ENCODE measurements at regions not wholly inside any gene's neighbourhood (a gene's known extent, or its start where the extent isn't known, plus 50 kb on each side); places are given as distances from the start of the nearest gene placed in this dataset.

DNA sequence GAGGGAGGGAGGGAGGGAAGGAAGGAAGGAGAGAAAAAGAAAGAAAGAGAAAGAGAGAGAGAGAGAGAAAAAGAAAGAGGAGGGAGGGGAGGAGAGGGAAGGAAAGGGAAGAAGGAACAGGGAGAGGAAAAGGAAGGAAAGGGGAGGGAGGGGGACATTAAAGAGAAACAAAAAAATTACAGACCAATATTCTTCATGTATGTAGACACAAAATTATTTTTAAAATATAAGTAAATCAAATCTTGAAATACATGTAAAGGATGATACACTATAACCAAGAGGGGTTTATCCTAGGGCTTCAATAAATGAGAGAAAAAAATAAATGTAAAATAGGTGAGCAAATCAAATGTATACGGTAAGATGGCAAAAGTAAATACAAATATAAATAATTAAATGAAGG lies 71.2 kb upstream of the TMEM244 start:
- H3K9me3 Mint-ChIP-seq, result no peaks in the 10 kb centered on the region

DNA sequence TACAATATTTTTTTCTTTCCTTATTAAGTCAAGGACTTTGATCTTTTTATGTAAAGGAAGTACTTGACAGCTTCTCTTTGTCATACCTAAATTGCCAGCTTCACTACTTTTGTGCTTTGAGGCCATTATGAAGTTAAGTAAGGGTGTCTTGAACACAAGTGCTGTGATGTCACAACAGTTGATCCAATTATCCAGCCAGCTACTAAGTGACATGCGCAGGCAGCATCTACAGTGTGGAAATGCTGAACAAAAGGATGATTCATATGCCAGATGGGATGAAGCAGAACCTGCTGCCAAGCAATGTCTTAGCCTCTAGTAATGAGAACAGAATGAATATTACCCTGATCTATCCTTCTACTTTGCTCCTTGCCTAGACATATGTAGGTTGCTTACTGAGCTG lies 68.3 kb upstream of the TMEM244 start:
- no peaks in the 10 kb centered on the region for H3K4me1 Mint-ChIP-seq
- no peaks in the 10 kb centered on the region for H3K9me3 Mint-ChIP-seq
- H3K36me3 Mint-ChIP-seq, result no peaks in the 10 kb centered on the region
- H3K27me3 Mint-ChIP-seq, result peaks cover 1% of the 10 kb centered on the region
- no peak overlapping the region for H3K4me3 Mint-ChIP-seq
- no peak overlapping the region for H3K27ac Mint-ChIP-seq

More for the DNA sequence above, 71.2 kb upstream of the TMEM244 start:
- Mint-ChIP-seq H3K4me1 (no peaks in the 10 kb centered on the region), H3K27ac (no peak overlapping the region), H3K4me3 (no peak overlapping the region), H3K36me3 (no peaks in the 10 kb centered on the region), H3K27me3 (peaks cover 3% of the 10 kb centered on the region)

DNA sequence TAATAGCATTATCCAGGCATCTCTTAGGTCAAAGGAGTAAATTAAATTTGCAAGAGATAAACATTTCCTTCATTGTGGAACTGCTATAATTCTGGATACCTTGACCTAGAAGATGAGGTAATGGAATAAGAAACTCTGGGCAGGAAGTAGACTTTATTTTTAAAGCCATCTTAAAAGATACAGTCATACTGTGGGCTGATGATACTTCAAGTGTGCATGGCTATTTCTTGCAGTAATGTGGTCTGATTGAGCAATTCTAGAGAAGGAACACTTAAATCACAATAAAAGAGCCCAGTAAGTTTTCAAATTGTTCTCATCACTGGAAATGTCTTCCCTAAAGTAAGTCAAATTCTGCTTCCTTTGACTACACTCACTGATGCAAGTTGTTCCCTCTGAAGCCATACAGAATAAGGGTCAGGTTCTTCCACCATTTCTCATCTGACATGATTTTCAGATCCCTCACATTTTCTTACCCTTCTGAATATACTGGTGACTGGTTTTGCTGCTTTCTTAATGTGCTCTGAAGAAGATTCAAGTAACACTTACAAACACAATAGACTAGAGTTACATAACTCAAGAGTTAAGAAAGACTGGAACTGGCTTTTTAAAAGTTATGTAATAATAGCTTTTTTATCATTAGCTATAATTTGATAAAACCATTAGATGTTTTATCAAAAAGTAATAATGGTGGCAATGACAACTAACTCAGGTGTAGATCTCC lies 62.6 kb upstream of the TMEM244 start:
- H3K4me1 Mint-ChIP-seq, result no peaks in the 10 kb centered on the region
- no peaks in the 10 kb centered on the region for H3K36me3 Mint-ChIP-seq
- no peak overlapping the region for H3K4me3 Mint-ChIP-seq
- no peak overlapping the region for H3K27ac Mint-ChIP-seq
- no peaks in the 10 kb centered on the region for H3K27me3 Mint-ChIP-seq
- H3K9me3 Mint-ChIP-seq, result no peaks in the 10 kb centered on the region

DNA sequence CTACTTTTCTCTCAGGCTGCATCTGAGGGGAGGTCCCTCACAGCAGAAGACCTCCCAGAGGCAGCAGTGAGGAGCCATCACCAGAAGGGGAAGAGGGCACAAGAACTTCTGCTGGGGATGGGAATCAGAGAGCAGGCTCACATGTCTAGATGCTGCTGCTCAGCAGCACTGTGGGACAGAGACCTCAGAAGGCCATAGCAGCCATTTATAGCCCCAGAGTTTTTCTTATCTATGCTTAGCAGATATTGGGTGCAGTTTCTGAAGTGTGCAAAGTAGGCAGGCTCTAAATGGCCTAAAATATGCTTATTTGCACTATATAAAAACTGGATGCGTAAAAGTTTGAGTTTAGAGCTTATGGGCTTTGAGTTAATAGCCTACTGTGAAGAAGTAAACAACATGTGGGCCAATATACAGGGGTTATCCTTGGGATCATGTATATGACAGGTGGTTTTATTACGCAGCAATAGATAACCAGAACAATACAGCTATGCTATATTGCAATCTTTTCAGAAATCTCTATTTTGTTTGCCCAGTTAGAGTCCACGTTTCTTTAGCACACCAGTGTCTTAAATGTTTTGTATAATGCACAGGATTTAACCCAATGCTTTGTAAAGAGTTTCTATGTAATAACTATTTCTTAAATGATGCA lies 60.2 kb upstream of the TMEM244 start:
- H3K4me1 Mint-ChIP-seq, result no peaks in the 10 kb centered on the region
- H3K36me3 Mint-ChIP-seq, result no peaks in the 10 kb centered on the region
- H3K27ac Mint-ChIP-seq, result no peak overlapping the region
- H3K4me3 Mint-ChIP-seq, result no peak overlapping the region
- H3K9me3 Mint-ChIP-seq, result no peaks in the 10 kb centered on the region
- H3K27me3 Mint-ChIP-seq, result no peaks in the 10 kb centered on the region

DNA sequence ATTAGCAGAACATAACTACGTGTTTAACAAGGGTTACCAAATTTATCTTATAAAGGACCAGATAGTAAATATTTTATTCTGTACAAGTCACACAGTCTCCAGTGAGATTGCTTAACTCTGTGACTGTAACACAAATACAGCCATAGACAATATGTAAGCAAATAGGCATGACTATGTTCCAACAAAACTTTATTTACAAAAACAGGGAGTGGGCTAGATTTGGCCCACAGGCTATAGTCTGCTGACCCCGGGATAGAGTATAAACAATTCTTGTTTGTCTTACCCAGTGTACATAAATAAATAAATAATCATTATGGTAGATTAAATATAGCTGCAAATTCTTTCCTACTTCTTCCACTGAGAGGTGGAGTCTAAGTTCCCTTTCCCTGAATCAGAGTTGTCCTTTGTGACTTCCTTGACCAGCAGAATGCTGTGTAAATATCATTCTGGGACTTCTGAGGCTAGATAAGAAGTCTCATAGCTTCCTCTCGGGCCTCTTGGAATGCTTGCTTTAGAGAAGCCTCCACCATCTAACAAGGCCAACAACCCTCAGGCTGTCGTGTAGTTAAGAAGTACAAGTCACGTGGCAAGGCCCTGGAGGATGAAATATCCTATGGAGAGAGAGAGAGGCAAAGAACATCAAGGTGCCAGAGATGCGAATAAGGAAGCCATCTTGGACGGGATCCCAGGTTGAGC lies 59.1 kb upstream of the TMEM244 start:
- Mint-ChIP-seq H3K36me3 (no peaks in the 10 kb centered on the region), H3K27ac (no peak overlapping the region), H3K27me3 (no peaks in the 10 kb centered on the region), H3K4me1 (no peaks in the 10 kb centered on the region), H3K4me3 (no peak overlapping the region), H3K9me3 (no peaks in the 10 kb centered on the region)

DNA sequence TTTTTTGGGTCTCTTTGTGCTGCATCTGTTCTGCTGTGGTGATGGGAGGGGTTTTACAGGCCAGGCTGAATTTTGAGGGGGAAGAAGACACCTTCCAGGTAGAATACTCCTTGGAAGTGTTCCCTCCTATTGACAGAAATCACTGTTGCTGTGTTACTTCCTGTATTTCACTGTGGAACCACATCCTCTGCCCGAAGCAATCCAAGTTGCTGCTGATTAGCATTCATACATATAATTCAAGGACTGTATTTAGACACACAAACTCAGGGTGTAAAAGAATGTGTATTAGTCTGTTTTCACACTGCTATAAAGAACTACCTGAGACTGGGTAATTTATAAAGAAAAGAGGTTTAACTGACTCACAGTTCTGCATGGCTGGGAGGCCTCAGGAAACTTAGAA lies 50.6 kb upstream of the TMEM244 start:
- Mint-ChIP-seq H3K4me3 (no peak overlapping the region), H3K4me1 (no peaks in the 10 kb centered on the region), H3K27me3 (no peaks in the 10 kb centered on the region), H3K27ac (no peak overlapping the region), H3K9me3 (no peaks in the 10 kb centered on the region), H3K36me3 (no peaks in the 10 kb centered on the region)
